Mesothelial cell of epicardium (in vitro differentiated cells): ENCODE measurements at regions not wholly inside any gene's neighbourhood (a gene's known extent, or its start where the extent isn't known, plus 50 kb on each side); places are given as distances from the start of the nearest gene placed in this dataset.

Experiments
- DNase-seq, 2 experiments: peaks; one replicate each; pipeline ENCODE4 v3.0.0; 2021; ENCODE audit warnings: low spot score in 2 of 2; ENCODE audit not compliant: unreplicated experiment in 2 of 2
- H3K27ac Mint-ChIP-seq: 2 replicates; pipeline ENCODE4 v1.8.0; 2021; ENCODE audit warnings: mixed read lengths
- H3K27me3 Mint-ChIP-seq: 2 replicates; pipeline ENCODE4 v1.8.0; 2021; ENCODE audit warnings: low read depth, mixed read lengths
- H3K36me3 Mint-ChIP-seq: 2 replicates; pipeline ENCODE4 v1.8.0; 2021; ENCODE audit warnings: mixed read lengths
- H3K4me1 Mint-ChIP-seq: 2 replicates; pipeline ENCODE4 v1.8.0; 2021; ENCODE audit warnings: mixed read lengths
- H3K4me3 Mint-ChIP-seq: 2 replicates; pipeline ENCODE4 v1.8.0; 2021; ENCODE audit warnings: mild to moderate bottlenecking, moderate library complexity, mixed read lengths
- H3K9me3 Mint-ChIP-seq: 2 replicates; pipeline ENCODE4 v1.8.0; 2021; ENCODE audit warnings: mixed read lengths
- TF ChIP-seq, protein P1 (sequence below): fragments of 200-600 bp; sonication (generic); IDR thresholded peaks from one replicate; pipeline ENCODE4 v1.5.0; 2021; ENCODE audit warnings: antibody characterized with exemption; ENCODE audit not compliant: unreplicated experiment

DNA sequence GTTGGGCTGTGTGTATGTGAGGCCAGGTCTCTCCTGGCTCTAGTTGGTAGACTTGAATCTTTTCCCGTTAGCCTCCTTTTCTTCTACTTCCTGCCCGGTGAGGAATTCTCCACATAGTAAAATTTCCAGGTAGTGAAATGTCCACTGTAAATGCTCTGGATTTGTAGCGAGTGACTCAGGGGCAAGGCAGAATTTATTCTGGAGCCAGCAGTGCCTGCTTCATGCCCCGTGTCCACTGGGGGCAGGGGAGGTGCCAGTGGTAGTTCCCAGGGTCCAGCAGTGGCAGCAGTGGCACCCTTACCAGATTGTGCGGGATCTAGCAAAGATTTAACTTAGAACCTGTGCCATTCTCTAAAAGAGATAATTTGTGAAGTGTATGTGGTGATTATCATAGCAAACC lies 74.5 kb upstream of the USP24 start:
- no peaks in the 10 kb centered on the region for H3K36me3 Mint-ChIP-seq
- no peak overlapping the region for H3K4me3 Mint-ChIP-seq
- no peak overlapping the region for H3K27ac Mint-ChIP-seq
- H3K27me3 Mint-ChIP-seq = no peaks in the 10 kb centered on the region
- DNase-seq = no peak
- TF ChIP-seq, protein P1, sequence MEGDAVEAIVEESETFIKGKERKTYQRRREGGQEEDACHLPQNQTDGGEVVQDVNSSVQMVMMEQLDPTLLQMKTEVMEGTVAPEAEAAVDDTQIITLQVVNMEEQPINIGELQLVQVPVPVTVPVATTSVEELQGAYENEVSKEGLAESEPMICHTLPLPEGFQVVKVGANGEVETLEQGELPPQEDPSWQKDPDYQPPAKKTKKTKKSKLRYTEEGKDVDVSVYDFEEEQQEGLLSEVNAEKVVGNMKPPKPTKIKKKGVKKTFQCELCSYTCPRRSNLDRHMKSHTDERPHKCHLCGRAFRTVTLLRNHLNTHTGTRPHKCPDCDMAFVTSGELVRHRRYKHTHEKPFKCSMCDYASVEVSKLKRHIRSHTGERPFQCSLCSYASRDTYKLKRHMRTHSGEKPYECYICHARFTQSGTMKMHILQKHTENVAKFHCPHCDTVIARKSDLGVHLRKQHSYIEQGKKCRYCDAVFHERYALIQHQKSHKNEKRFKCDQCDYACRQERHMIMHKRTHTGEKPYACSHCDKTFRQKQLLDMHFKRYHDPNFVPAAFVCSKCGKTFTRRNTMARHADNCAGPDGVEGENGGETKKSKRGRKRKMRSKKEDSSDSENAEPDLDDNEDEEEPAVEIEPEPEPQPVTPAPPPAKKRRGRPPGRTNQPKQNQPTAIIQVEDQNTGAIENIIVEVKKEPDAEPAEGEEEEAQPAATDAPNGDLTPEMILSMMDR = no peak
- peaks cover 1% of the 10 kb centered on the region for H3K9me3 Mint-ChIP-seq
- peaks cover 6% of the 10 kb centered on the region for H3K4me1 Mint-ChIP-seq

DNA sequence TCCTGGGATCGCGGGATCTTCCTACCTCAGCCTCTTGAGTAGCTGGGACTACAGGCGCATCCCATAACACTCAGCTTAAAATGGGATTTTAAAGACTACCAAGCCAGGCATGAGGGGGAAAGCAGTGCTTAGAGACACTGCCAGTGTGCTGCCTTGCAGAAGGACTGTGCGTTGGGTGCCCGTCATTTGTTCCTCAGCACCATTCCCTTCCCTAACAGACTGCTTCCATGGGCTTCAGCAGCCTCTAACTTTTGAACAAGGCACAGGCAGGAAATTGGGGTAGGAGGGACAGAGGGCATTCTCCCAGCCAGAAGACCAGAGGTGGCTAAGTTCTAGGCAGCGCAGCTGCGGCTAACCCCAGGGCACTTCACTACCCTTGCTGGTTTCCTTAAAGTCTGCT lies 73.9 kb upstream of the USP24 start:
- no peak overlapping the region for H3K27ac Mint-ChIP-seq
- H3K4me3 Mint-ChIP-seq = no peak overlapping the region
- H3K36me3 Mint-ChIP-seq = no peaks in the 10 kb centered on the region
- DNase-seq = no peak
- H3K27me3 Mint-ChIP-seq = no peaks in the 10 kb centered on the region
- H3K4me1 Mint-ChIP-seq = peaks cover 6% of the 10 kb centered on the region
- TF ChIP-seq, protein P1 = no peak
- H3K9me3 Mint-ChIP-seq = no peaks in the 10 kb centered on the region

- no peak overlapping the region for H3K27ac Mint-ChIP-seq
- no peak overlapping the region for H3K4me3 Mint-ChIP-seq
- no peaks in the 10 kb centered on the region for H3K9me3 Mint-ChIP-seq
- peaks cover 6% of the 10 kb centered on the region for H3K4me1 Mint-ChIP-seq
- no peak for DNase-seq
- TF ChIP-seq, protein P1 = no peak
- no peaks in the 10 kb centered on the region for H3K27me3 Mint-ChIP-seq
- H3K36me3 Mint-ChIP-seq = no peaks in the 10 kb centered on the region
Observed at GRCh38 chr1:55288245-55288644, 73.1 kb upstream of the USP24 start.

- TF ChIP-seq, protein P1 = no peak
- H3K4me3 Mint-ChIP-seq = no peak overlapping the region
- H3K27me3 Mint-ChIP-seq = no peaks in the 10 kb centered on the region
- DNase-seq = no peak
- H3K36me3 Mint-ChIP-seq = no peaks in the 10 kb centered on the region
- H3K9me3 Mint-ChIP-seq = no peaks in the 10 kb centered on the region
- H3K4me1 Mint-ChIP-seq = peaks cover 6% of the 10 kb centered on the region
- H3K27ac Mint-ChIP-seq = no peak overlapping the region
Observed at GRCh38 chr1:55287723-55288122, 72.6 kb upstream of the USP24 start.

DNA sequence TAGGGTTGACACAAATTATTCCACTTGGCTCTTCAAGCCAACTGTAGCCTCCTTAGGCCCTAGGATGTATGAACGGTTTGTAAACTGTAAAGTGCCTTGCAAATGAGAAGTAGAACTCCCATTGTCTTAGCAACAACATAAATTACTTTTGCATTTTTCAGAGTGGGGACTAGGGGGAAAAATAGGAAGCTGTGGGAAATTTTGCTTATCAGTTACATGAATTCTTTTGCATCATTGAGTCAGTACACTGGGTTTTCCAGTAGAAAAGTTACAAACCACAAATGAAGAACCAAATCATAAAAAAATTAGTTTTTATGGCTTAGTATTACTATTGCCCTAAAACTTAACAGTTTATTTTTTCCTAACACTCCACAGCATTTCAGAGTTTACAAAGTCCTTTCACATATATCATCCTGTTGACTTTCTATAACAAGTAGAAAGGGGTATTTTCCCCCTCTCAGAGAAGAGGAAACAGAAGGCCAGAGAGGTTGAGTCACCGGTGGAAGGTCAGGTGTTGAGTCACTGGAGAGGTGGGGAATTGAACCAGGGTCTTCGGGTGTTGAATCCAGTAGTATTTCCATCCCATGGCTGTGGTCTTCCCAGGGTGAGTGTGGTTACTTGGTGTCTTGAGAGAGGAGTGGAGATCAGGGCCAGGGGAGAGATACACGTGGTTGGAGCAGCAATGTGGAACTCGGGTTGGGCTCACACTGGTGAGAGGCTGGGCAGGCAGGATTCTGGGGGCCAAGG lies 71.9 kb upstream of the USP24 start:
- Mint-ChIP-seq H3K4me3 (no peak overlapping the region), H3K27me3 (no peaks in the 10 kb centered on the region), H3K36me3 (no peaks in the 10 kb centered on the region), H3K4me1 (peaks cover 6% of the 10 kb centered on the region), H3K9me3 (no peaks in the 10 kb centered on the region), H3K27ac (no peak overlapping the region)
- no peak for DNase-seq
- TF ChIP-seq, protein P1 = no peak

DNA sequence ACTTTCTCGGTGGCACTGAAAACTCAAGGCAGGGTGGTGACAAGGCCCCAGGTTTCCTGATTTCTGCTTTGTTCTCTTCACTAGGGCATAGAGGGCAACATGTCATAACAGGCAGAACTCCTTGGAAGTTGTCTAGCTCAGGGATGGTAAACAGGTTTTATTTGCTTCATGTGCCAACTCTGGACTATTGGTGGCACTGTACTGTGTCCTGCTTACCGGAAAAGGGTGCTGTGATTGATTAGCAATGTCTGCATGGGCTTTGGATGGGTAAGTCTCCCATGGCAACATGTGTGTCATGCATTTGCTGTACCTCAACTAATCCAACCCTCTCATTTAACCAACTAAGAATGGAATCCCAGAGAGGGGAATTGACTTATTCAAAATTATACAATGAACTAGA lies 70.7 kb upstream of the USP24 start:
- H3K36me3 Mint-ChIP-seq = no peaks in the 10 kb centered on the region
- TF ChIP-seq, protein P1 = no peak
- H3K27ac Mint-ChIP-seq = no peak overlapping the region
- no peak overlapping the region for H3K4me3 Mint-ChIP-seq
- no peaks in the 10 kb centered on the region for H3K27me3 Mint-ChIP-seq
- H3K9me3 Mint-ChIP-seq = no peaks in the 10 kb centered on the region
- DNase-seq = no peak
- peaks cover 6% of the 10 kb centered on the region for H3K4me1 Mint-ChIP-seq
